ENCODE measurements at regions not wholly inside any gene's neighbourhood (a gene's known extent, or its start where the extent isn't known, plus 50 kb on each side); places are given as distances from the start of the nearest gene placed in this dataset.
"Not testable (repeated sequence)": the region's sequence is repeated elsewhere in the genome, so short reads cannot be mapped to it uniquely, and the experiment has no call there.

DNA sequence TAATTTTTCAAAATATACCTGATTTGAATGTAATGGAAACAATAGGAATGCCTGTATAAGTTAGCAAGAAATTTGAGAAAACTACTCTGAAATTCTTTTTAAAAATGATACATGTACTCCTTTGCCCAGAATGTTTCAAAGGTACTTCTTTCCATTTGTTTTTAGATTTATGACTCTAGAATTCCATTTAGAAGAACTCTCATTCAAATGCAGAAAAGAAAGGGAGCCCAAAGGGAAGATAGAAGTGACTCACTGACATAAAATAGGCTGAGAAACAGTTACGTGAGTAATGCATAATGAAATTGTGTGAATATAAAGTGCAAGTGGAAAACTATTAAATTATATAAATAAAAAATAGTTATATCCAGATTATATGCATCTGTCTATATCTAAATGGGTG lies 926.3 kb downstream of the TAF11L14 start:
- DNase-seq (ENCODE audit: low spot score) = no peak

DNA sequence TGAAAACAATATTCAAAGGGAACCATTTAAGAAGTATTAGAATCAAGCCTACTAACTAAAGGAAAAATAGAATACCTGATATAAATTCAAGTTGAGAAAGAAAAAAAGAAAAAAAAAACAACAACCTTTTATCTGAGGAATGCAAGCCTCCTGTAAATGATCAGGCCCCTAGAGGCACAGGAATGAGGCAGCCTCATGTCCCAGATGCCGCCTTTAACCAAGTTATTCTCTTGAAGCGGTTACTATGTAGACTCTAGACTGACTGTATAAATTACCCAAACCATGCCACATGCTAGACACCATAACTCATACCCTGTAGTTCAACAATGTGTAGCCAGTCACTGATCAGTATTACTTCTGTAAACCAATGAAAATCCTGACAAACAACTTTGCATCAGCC lies 929.6 kb downstream of the TAF11L14 start:
- no peak for DNase-seq (ENCODE audit: low spot score)

DNA sequence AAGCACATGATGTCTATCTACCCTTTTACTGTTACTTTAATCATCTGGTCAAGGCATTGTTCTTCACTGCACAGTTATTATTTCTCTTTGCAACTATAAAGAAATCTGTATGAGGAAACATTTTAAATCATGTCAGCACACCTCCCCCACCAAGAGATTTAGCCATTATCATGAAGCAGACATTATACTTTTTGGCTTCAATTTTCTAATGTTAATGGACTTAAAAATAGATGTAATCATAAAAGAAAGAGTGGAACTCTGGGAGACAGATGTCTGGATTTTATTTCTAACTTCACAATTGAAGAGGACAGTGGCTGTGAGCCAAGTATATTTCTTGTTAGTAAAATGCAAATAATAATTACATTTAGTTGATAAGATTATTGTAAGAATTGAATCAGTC lies 932.4 kb downstream of the TAF11L14 start:
- DNase-seq (ENCODE audit: low spot score) = no peak

DNA sequence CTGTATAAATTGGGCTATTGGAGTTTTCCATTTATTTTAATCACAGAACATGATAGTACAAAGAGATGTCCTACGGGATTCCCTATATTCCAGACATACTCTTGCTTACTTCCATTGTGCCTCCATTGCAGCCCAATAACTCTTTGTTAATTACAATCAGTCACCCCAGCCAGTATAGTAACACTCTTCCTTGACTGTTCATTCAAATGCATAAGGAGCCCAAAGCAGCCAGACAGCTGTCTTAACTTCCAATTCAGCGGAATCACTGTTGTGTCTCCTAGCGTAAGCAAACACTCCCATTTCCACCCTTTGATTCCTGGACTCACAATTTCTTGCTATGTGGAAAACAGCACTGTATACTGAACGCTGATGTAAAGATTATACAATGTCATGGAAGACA lies 942.3 kb downstream of the TAF11L14 start:
- no peak for DNase-seq (ENCODE audit: low spot score)

DNA sequence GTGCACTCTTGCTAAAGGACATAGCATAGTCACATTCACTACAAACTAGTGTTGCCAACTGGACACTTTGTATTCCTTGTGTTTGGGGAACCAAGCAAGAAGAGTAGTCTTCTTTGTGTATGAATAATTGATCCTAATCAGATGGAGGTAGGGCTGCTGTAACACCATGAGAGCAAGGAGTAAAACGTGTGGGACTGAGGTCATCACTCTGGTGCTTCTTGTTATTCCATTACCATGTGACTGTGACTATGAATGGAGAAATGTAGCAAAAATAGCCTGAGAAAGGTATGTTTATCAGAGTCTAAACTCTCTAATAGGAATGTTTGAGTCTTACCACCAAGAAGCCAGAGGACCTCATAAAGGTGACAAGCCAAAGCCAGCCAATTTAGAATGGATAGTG lies 966.9 kb downstream of the TAF11L14 start:
- DNase-seq (ENCODE audit: low spot score) = no peak

DNA sequence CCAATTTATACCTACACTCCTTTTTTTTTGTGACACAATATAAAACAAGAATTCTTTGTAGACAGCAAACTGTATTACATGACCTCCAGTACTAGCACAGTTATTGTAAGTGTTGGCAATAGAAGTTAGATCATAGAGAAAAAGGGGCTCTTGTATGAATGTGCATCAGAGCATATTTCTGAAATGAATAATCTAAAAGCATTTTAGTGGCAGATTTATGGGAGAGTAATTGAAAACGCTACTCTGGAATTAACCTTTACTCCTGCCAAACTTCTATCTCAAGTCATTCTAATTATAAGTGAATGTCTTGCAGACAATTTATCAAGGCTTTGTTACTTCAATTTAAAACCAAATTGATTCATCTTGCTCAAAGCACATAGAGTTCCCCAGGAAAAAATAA lies 968.1 kb downstream of the TAF11L14 start:
- DNase-seq (ENCODE audit: low spot score) = no peak

DNA sequence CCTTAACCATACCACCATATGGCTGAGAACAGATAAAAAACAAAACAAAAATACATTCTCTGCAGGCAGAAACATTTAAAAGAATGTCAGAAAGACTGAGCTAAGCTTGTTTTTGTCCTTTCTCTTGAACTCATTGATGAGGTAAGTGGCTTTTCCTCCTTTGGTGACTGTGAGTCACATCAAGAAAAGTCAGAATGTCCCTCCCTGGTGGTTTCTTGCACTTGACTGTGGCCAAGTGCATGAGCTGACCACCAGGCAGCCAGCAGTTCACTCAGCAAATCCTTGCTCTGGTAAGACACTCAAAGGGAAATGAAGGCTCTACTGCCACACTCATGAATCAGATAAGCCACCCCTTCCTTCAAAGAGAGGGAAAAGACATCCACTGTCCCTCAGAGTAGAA lies 970.9 kb downstream of the TAF11L14 start:
- no peak for DNase-seq (ENCODE audit: low spot score)

DNA sequence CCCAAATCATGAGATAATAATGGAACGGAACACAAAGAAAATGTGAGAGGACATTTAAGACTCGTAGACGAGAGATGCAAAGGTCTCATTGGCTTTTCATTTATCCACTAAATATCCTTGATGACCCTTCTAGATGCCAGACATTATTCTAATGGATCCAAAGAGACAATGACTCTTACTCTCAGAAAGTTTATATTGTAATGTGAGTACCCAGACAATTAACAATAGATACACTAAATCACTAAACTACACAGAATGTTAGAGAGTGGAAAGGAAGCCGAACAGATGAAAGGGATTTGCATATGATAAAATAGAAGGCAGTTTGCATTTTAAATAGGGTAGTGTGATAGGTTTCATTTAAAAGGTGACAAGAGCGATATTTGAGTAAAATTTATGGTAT lies 973.3 kb downstream of the TAF11L14 start:
- DNase-seq (ENCODE audit: low spot score) = no peak

DNA sequence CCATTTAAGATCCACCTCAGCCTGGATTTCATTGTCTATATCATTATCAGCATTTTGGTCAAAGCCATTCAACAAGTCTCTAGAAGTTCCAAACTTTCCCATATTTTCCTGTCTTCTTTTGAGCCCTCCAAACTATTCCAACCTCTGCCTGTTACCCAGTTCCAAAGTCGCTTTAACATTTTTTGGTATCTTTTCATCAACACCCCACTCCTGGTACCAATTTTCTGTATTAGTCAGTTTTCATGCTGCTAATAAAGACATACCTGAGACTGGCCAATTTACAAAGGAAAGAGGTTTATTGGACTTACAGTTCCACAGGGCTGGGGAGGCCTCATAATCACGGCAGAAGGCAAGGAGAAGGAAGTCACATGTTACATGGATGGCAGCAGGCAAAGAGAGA lies 982.9 kb downstream of the TAF11L14 start:
- DNase-seq (ENCODE audit: low spot score) = not testable (repeated sequence)

DNA sequence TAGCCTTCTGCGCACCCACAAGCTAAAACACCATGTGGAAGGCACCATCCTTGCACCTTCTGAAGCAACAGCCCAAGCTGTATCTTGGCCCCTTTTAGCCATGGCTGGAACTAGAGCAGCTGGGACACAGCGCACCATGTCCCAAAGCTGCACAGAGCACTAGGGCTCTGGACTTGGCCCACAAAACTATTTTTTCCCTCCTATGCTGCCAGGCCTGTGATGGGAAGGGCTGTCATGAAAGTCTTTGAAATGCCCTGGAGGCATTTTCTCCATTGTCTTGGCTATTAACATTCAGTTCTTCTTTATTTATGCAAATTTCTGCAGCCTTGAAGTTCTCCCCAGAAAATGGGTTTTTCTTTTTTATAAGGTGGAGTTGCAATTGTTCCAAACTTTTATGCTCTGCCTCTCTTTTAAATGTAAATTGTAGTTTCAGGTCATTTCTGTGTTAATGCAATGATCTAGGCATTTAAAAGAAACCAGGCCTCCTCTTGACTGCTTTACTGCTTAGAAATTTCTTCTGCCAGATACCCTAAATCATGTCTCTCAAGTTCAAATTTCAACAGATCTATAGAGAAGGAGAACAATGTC lies 996.3 kb downstream of the TAF11L14 start:
- DNase-seq (ENCODE audit: low spot score) = no peak

DNA sequence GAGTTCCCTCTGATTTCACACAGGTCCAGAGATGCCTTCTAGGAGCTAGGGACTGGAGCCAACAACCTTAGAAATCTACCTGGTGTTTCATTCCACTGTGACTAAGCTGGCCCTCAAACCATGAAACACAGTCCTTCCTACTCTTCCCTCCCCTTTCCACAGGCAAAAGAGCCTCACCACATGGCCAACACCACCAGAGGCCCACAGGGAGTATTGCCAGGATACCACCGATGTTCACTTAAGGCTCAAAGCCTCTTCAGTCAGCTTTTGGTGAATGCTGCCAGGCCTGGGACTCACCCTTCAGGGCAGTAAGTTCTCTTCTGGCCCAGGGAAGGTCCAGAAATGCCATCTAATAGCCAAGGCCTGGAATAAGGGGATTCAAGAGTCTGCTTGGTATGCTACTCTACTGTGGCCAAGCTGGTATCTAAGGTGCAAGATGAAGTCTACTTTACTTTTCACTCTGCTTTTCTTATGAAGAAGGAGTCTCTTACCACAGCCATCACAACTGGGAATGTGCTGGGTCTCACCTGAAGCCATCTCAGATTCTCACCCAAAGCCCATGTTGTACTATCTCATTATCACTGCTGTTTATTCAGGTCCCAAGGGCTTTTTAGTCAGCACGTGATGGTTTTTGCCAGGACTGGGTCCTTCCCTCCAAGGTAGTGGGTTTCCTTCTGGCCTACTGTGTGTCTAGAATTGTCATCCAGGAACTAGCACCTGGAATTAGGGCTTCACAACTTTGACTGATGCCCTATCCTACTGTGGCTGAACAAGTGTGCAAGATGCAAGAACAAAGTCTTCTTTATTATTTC lies 1018.4 kb downstream of the TAF11L14 start:
- DNase-seq (ENCODE audit: low spot score) = no peak

DNA sequence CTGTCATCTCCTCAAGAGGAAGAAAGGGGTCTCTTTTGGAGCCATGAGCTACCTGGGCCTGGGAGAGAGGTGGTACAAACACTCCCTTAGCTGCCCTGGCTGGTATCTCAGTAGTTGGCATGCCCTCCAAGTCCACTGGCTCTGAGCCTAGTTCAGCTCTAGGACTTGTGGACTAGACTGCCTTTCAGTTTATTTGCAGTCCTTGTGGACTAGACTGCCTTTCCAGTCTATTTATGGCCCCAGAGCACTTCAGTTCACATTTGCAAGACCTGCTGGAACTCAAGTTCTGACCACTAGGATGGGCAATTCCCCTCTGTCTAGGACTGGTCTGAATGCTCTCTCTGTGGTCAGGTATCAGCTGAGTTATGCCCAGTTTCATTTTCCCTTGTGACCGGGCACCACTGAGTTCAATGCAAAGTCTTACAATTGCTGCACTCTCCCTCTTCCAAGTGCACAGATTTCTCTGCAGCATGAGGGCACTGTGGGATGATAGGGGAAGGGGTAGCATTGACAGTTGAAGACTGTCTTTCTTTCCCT lies 1019.0 kb downstream of the TAF11L14 start:
- DNase-seq (ENCODE audit: low spot score) = no peak

DNA sequence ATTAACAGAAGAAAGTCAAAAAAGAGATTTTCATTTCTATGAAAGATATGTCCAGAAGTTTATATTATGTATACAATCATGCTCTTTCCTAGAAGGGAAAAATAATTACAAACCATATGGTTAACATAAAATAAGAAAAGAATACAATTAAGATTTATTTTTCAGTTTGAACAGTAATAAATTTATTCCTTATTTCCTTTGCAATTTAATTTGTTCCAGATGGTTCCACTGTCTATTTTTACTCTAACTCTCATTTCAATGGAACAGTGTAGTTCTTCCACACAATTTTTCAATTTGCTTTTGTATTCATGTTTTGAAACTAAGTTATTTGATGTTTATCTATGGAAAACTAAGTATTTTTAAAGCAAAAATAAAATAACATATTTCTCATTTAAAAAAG lies 1026.3 kb downstream of the TAF11L14 start:
- no peak for DNase-seq (ENCODE audit: low spot score)

DNA sequence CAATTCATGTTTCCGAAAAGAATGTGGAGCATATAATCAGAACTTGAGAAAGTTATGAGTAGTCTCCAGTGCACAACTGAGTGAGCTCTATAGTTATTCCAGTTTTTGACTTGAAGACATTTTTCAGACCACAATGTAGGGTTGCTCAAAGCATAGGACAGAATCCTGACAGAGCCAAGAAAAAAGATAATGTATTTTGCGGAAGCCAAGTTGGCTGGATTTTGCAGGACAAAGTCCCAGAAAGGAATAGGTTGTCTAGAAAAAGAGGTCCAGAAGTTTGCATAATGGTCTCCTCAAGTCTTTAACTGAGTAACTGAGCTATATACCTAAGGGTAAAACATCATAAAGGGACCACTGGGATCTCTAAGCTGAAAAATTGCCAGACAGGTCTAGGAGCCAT lies 1028.0 kb downstream of the TAF11L14 start:
- no peak for DNase-seq (ENCODE audit: low spot score)

DNA sequence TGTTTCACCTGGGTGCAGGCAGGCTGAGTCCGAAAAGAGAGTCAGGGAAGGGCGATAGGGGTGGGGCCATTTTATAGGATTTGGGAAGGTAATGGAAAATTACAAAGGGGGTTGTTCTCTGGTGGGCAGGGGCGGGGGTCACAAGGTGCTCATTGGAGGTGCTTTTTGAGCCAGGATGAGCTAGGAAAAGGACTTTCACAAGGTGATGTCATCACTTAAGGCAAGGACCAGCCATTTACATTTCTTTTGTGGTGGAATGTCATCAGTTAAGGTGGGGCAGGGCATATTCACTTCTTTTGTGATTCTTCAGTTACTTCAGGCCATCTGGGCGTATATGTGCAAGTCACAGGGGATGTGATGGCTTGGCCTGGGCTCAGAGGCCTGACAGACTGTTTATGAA lies 1040.0 kb downstream of the TAF11L14 start:
- DNase-seq (ENCODE audit: low spot score) = not testable (repeated sequence)

DNA sequence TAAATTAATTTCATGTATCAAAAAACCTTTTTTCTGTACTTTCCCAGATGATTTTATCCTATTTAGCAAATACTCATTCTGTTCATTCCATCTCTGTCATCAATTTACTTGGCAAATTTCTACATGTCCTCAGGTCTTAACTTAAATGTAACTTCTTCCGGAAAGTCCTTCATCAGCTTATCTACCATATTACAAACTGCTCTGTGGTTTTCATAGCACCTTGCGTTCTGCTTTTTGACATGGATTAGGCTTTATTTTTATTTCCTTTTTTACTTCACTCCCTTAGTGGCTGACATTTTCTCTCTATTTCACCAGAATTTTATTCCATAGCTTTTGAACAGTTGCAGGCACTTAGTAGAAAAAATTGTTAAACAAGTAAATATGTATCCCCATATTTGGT lies 1040.8 kb downstream of the TAF11L14 start:
- DNase-seq (ENCODE audit: low spot score) = no peak

DNA sequence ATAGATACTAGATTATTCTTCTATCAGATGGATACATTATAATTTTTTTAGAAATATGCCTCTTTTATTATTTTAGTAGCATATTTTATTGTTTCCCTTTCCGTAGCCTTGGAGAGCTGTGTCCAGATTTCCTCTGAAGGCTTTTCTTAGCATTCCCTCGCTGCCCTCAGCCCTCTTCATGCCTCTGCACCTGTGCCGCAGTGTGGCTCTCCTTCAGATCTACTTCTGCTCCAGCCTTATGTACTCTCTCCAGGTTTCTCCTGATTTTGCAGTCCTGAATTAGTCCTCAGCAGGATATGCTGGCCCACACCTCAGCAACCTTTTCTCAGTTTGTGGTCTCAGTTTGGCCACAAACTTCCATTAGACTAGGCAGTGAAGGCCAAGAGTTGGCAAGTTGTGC lies 1052.0 kb downstream of the TAF11L14 start:
- no peak for DNase-seq (ENCODE audit: low spot score)

DNA sequence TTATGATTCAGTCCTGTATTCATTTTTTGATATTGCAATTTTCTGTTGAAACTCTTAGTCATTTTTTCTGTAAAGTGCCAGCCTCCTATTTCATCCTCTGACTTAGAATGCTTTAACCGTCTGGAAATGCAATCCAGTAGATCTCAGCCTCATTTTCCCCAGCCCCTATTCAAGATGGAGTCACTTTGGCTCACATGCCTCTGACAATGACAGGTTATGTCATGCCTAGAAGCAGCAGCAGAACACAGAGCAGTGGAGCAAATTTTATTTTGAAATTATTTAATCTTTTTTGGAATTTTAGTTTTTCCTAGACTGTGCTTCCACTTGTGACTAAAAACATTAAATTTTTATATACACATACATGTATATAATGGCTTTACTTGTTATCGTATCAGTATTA lies 1053.2 kb downstream of the TAF11L14 start:
- DNase-seq (ENCODE audit: low spot score) = no peak

DNA sequence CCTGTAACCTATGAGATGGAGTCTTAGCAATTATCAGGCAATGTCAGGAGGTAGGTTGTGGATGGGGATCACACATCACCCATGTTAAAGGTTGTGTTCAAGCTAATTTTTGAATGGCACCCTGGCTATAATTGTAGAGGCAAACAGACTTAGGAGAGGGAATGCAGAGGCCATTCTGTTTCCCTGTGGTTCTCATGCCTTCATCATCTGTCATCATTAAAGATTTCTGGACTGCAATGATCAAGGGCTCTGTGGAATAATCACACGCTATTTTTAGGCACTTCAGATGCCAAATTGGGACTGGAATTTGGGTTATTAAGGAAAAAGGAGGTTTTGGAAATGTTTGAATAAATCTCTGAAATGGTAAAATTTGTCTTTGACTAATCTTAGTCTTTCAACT lies 1065.4 kb downstream of the TAF11L14 start:
- no peak for DNase-seq (ENCODE audit: low spot score)

DNA sequence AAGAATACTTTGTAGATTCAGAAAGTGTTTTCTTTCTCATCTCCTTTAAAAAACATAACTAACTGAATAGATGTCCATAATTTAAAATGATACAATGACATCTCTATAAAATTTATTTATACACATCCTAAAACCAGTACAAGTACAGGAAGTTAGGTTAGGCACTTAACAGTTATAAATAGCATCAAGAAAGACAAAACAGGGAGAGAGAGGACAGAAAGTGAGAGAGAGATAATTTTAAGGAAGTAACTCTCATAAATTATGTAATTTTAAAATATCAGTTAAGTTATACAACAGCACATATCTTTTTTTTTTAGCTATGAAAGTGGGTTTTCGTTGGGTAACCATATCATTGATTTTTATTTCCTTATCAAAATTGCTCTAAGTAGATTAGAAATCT lies 1068.6 kb downstream of the TAF11L14 start:
- no peak for DNase-seq (ENCODE audit: low spot score)

DNA sequence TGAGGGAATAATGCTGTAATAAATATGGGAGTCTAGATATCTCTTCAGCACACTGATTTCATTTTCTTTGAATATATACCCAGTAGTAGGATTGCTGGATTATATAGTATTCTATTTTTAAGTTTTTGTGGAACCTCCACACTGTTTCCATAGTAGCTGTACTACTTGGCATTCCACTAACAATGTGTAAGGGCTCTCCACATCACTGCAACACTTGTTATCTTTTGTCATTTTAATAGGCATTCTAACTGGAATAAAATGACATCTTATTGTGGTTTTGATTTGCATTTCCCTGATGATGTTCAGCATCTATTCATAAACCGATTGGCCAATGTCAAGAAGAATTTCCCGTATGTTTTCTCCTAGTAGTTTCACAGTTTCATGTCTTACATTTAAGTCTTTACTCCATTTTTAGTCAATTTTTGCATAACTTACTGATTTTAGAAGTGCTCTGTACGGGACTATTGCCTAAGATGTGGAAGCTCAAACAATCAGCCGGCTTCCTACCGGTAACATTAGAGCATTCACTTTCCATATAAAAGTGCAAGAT lies 1078.8 kb downstream of the TAF11L14 start:
- DNase-seq (ENCODE audit: low spot score) = no peak

DNA sequence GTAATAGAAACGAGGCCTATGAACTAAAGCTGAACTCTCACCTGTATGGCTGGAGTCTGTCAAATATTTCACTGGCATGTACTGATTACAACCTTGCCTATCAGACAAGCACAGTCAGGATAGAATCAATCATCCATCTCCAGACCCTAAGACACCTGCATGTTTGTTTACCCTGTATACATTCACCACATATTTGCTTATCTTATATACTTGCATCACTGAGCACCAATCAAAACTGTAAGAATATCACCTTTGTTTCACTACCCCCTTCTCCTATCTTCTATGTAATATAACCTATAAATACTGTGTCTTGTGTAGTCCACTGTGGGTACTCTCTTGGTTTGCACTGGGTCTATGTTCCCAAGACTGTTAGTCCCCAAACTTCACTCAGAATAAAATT lies 1085.7 kb downstream of the TAF11L14 start:
- DNase-seq (ENCODE audit: low spot score) = no peak

Data from GM03348 (cell line).